ENCODE measurements at regions not wholly inside any gene's neighbourhood (a gene's known extent, or its start where the extent isn't known, plus 50 kb on each side); places are given as distances from the start of the nearest gene placed in this dataset.
"Not testable (repeated sequence)": the region's sequence is repeated elsewhere in the genome, so short reads cannot be mapped to it uniquely, and the experiment has no call there.

GRCh38 chrX:40853004-40853815 lies 117.9 kb upstream of the MED14 start:
- no peak for DNase-seq (ENCODE audit: low read depth)
- TF ChIP-seq, protein P1, sequence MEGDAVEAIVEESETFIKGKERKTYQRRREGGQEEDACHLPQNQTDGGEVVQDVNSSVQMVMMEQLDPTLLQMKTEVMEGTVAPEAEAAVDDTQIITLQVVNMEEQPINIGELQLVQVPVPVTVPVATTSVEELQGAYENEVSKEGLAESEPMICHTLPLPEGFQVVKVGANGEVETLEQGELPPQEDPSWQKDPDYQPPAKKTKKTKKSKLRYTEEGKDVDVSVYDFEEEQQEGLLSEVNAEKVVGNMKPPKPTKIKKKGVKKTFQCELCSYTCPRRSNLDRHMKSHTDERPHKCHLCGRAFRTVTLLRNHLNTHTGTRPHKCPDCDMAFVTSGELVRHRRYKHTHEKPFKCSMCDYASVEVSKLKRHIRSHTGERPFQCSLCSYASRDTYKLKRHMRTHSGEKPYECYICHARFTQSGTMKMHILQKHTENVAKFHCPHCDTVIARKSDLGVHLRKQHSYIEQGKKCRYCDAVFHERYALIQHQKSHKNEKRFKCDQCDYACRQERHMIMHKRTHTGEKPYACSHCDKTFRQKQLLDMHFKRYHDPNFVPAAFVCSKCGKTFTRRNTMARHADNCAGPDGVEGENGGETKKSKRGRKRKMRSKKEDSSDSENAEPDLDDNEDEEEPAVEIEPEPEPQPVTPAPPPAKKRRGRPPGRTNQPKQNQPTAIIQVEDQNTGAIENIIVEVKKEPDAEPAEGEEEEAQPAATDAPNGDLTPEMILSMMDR (IDR thresholded peaks at IDR 0.05; ENCODE audit: insufficient read depth, low read depth, low read length, missing control alignments), result no peak
- no peak overlapping the region for H3K4me3 ChIP-seq (ENCODE audit: low read length)

- no peak for DNase-seq (ENCODE audit: low read depth)
- TF ChIP-seq, protein P1 (IDR thresholded peaks at IDR 0.05; ENCODE audit: insufficient read depth, low read depth, low read length, missing control alignments), result no peak
Measured at GRCh38 chrX:40853816-40854123, 118.4 kb upstream of the MED14 start.

GRCh38 chrX:40854242-40854641 lies 118.9 kb upstream of the MED14 start:
- H3K4me3 ChIP-seq (ENCODE audit: low read length), result no peak overlapping the region
- DNase-seq (ENCODE audit: low read depth), result no peak
- TF ChIP-seq, protein P1 (IDR thresholded peaks at IDR 0.05; ENCODE audit: insufficient read depth, low read depth, low read length, missing control alignments), result no peak

More at GRCh38 chrX:40853816-40854123, 118.4 kb upstream of the MED14 start:
- no peak overlapping the region for H3K4me3 ChIP-seq (ENCODE audit: low read length)

GRCh38 chrX:40855411-40855810 lies 120.1 kb upstream of the MED14 start:
- no peak overlapping the region for H3K4me3 ChIP-seq (ENCODE audit: low read length)
- DNase-seq (ENCODE audit: low read depth), result peak; percentile 70
- TF ChIP-seq, protein P1 (IDR thresholded peaks at IDR 0.05; ENCODE audit: insufficient read depth, low read depth, low read length, missing control alignments), result no peak

DNA sequence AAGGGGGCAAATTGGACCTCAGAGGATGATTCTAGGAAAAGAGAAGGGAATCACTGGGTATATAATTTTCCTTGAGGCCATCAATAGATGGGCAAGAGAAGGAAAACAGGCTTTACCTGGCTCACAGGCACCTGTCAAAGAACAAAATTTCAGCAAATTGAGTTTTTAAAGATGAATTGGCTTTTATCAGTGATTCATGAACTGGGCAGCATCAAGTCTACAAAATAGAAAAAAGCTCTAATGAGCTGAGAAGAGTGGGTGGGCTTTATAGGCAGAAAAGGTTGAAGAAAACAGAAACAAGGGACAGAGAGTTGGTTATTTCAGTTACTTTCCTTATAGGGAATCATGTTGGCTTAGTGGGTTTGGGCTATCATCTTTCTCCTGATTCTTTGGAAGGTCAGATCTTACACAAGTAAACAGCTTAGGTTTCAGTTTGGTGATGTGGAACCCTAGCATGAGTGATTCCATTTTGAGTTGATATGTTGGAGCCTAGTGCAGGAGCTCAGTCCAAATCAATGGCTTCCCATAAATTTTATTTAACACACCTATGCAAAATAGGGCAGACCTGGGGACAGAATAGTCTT lies 120.7 kb upstream of the MED14 start:
- TF ChIP-seq, protein P1 (IDR thresholded peaks at IDR 0.05; ENCODE audit: insufficient read depth, low read depth, low read length, missing control alignments), result no peak
- no peak overlapping the region for H3K4me3 ChIP-seq (ENCODE audit: low read length)
- DNase-seq (ENCODE audit: low read depth), result no peak

DNA sequence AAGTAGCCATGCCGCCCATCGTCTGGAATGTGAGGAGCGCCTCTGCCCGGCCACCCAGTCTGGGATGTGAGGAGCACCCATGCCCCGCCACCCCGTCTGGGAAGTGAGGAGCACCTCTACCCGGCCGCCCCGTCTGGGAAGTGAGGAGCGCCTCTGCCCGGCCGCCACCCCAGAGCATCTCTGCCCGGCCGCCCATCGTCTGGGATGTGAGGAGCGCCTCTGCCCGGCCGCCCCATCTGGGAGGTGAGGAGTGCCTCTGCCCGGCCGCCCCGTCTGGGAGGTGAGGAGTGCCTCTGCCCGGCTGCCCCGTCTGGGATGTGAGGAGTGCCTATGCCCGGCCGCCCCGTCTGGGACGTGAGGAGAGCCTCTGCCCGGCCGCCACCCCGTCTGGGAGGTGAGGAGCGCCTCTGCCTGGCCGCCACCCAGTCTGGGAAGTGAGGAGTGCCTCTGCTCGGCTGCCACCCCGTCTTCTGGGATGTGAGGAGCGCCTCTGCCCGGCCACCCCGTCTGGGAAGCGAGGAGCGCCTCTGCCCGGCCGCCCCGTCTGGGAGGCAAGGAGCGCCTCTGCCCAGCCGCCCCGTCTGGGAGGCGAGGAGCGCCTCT lies 126.7 kb upstream of the MED14 start:
- DNase-seq (ENCODE audit: low read depth); H3K4me3 ChIP-seq (ENCODE audit: low read length): not testable (repeated sequence)

- DNase-seq (ENCODE audit: low read depth); H3K4me3 ChIP-seq (ENCODE audit: low read length): not testable (repeated sequence)
Measured at GRCh38 chrX:40863260-40863659, 127.9 kb upstream of the MED14 start.

DNA sequence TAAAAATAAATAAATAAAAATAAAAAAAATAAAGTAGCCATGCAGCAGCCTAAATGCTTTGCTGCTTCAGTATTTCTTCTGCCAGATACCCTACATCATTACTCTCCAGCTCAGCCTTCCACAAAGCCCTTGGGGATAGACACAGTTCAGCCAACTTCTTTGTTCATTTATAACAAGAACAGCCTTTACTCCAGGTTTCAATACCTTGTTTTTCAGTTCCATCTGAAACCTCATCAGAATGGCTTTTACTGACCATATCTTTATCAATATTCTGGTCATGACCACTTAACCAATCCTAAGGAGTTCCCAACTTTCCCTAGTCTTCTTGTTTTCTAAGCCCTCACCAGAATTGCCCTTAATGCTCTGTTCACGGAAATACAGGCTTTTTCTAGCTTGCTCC lies 128.3 kb upstream of the MED14 start:
- TF ChIP-seq, protein P1 (IDR thresholded peaks at IDR 0.05; ENCODE audit: insufficient read depth, low read depth, low read length, missing control alignments), result no peak
- no peak for DNase-seq (ENCODE audit: low read depth)

More for the DNA sequence above, 128.3 kb upstream of the MED14 start:
- no peak overlapping the region for H3K4me3 ChIP-seq (ENCODE audit: low read length)
